Adrenal gland (tissue), 9 donors: ENCODE measurements at regions not wholly inside any gene's neighbourhood (a gene's known extent, or its start where the extent isn't known, plus 50 kb on each side); places are given as distances from the start of the nearest gene placed in this dataset.

Experiments used
- DNase-seq, 7 donors: peaks; one replicate each; pipeline ENCODE4 v3.0.0-alpha.2; 2019 to 2020
- H3K27ac ChIP-seq, 5 donors: fragments of 200-600 bp; sonication (generic) in 4 of 5; 1 replicate in 3 of 5; 2 replicates in 2 of 5; pipeline versions ENCODE4 v1.5.1 to v1.8.0; 2016 to 2020; ENCODE audit warnings: mild to moderate bottlenecking in 1 of 5
- H3K27me3 ChIP-seq: fragments of 200-600 bp; 2 replicates; pipeline ENCODE4 v1.8.0; 2021
- H3K36me3 ChIP-seq, 2 donors: fragments of 200-600 bp; replicated peaks in 1 of 2; 1 replicate in 1 of 2; 2 replicates in 1 of 2; pipeline versions ENCODE4 v1.5.1 to v1.8.0; 2018 to 2022
- H3K4me1 ChIP-seq, 2 donors: fragments of 200-600 bp; replicated peaks in 1 of 2; 1 replicate in 1 of 2; 2 replicates in 1 of 2; pipeline versions ENCODE4 v1.5.1 to v1.8.0; 2018 to 2021
- H3K4me3 ChIP-seq, 4 donors: fragments of 200-600 bp; sonication (generic) in 3 of 4; one replicate each; pipeline ENCODE4 v1.5.1; 2016 to 2018
- H3K9me3 ChIP-seq, 3 donors: fragments of 200-600 bp; sonication (generic) in 1 of 3; replicated peaks in 1 of 3; 1 replicate in 2 of 3; 2 replicates in 1 of 3; pipeline versions ENCODE4 v1.5.1 to v1.8.0; 2016 to 2021
- CTCF ChIP-seq, 6 experiments: fragments of 450-650 bp in 4 of 6; fragments of 200-600 bp in 2 of 6; sonication (generic) in 1 of 6; IDR thresholded peaks; 1 replicate in 5 of 6; 2 replicates in 1 of 6; pipeline versions ENCODE4 v1.5.1 to v1.8.0; 2016 to 2021; ENCODE audit warnings: antibody characterized with exemption in 6 of 6, mild to moderate bottlenecking in 2 of 6, moderate library complexity in 1 of 6
- POLR2A ChIP-seq, 2 donors: fragments of 450-650 bp; IDR thresholded peaks; one replicate each; pipeline ENCODE4 v1.6.1; 2017; ENCODE audit warnings: antibody characterized with exemption in 2 of 2, mild to moderate bottlenecking in 2 of 2, moderate library complexity in 1 of 2
- WGBS, 4 donors: extraction: QIAGEN DNeasy Blood & Tissue Kit in 2 of 4; methylation state at CpG; one replicate each; pipeline versions ENCODE4 v1.1.5 to v1.1.7; 2013 to 2017; 5-methylcytosine and 5-hydroxymethylcytosine counted together
- intact Hi-C, 2 donors: fragments of 100-400 bp; cut with DNase I; formaldehyde crosslinking; loops; one replicate each; pipeline versions ENCODE4 v1.14.1 to v1.15.0; 2022 to 2023
- donor health status: healthy with polysubstance abuse.
- donor health status: Bipolar disorder and iron deficiency.
- donor health status: DM: yes; HTN: yes; CAD: no.
- donor health status: DM: no; HTN: no; CAD: no.
- donor health status: DM: no; HTN: no; CAD: no.

DNA sequence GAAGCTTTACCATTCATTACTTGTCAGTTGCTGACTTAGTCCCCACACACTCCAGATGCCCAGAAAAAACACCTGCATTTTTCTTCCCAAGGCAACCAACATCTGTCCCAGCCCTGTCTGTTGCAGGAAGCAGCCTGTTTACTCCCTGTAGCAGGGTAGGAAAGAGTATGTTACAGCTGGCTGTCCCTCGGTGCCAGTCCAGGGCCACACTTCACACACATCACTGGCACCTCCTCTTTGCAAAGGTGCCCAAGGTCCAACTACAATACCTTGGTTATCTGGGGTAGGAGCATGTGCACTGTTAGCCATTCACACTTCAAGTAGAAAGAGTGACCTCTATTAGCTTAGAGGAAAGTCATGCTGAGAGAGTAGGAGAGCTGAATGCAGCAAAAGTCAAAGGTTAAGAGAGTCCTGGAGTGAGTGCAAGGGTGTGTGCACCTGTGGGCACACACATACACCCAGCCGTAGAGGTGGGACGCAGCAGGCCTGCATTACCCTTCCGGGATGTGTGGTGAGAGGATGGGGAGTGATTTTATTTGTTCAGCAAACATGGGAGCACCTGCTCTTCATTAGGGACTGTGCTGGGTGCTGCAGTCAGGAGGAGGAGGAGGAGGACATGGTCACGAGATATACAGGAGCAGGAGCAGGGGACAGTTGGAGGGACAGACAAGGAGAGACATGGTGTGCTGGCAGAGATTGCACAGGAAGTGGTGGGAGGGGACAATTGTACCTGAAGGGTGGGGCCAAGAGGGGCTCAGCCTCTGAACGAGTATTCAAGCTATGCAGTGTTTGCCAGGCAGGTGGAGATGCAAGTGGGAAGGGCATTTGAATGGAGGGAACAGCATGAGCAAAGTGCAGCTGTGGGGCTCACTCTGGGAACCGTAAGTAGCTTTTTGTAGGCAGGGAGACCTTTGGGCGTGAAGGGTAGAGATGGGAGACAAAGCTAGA lies 69.8 kb downstream of the TSN start:
- intact Hi-C loops: no loop called here
- no peak overlapping the region for H3K27ac ChIP-seq
- no peaks in the 10 kb centered on the region for H3K36me3 ChIP-seq
- no peaks in the 10 kb centered on the region for H3K4me1 ChIP-seq
- WGBS, 4 donors: 66 to 81% (median 79%) methylated on average over 8 of the region's 8 CpGs
- TF ChIP-seq POLR2A (IDR thresholded peaks at IDR 0.05) (no peak), CTCF (IDR thresholded peaks at IDR 0.05) (no peak)
- no peaks in the 10 kb centered on the region for H3K9me3 ChIP-seq
- DNase-seq: no peak
- H3K4me3 ChIP-seq: no peak overlapping the region
- no peaks in the 10 kb centered on the region for H3K27me3 ChIP-seq

DNA sequence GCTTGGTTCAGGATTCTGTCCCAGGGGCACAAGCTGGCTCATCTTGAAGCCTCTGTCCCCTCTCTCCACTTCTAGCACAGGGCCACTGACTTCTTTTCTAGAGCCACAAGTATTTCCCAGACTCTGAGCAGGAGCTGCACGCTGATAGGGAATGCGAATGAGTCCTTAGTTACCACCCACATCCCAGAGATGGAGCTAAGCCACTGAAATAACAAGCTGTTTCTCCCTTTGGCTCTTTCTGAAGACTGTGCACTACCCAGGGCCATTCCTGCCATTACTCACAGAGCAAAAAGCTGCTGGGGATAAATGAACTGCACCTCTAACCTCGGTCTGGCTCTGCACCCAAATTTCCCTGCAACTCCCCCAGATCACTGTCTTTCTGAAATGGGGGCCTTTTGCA lies 70.6 kb downstream of the TSN start:
- intact Hi-C loops: no loop called here
- Histone ChIP-seq H3K9me3 (no peaks in the 10 kb centered on the region), H3K36me3 (no peaks in the 10 kb centered on the region), H3K4me1 (no peaks in the 10 kb centered on the region), H3K27ac (no peak overlapping the region), H3K4me3 (no peak overlapping the region), H3K27me3 (no peaks in the 10 kb centered on the region)
- 39 to 63% (median 59%) methylated on average over 2 to 3 of the region's 3 CpGs for WGBS, 4 donors
- DNase-seq: no peak
- TF ChIP-seq POLR2A (IDR thresholded peaks at IDR 0.05): no peak
- TF ChIP-seq CTCF (IDR thresholded peaks at IDR 0.05): no peak

DNA sequence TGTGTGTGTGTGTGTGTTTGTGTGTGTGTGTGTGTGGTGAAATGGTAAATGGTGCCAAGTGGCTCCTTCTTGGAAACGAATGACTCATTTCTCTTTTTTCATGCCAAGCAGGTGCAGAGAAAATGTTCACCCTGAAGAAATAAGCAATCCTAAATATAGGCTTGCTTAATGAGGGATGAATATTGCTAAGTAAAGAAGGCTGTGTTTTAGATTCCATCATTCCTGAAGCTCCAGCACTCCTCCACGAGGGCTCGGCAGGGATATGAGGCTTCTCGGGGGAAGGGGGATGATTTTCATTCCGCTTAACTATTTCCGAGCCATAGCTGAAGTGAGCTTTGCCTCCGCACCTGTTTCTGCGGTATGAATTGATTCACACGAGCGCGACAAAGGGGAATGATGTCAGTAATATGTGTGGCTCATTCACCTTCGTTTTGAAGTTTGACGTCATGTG lies 72.9 kb downstream of the TSN start:
- no peaks in the 10 kb centered on the region for H3K27me3 ChIP-seq
- no peaks in the 10 kb centered on the region for H3K9me3 ChIP-seq
- H3K36me3 ChIP-seq: no peaks in the 10 kb centered on the region
- no peak overlapping the region for H3K4me3 ChIP-seq
- intact Hi-C loops: no loop called here
- DNase-seq: no peak
- no peak overlapping the region for H3K27ac ChIP-seq
- no peaks in the 10 kb centered on the region for H3K4me1 ChIP-seq
- 53 to 61% (median 57%) methylated on average over 13 of the region's 13 CpGs for WGBS, 4 donors
- TF ChIP-seq CTCF (IDR thresholded peaks at IDR 0.05) (no peak), POLR2A (IDR thresholded peaks at IDR 0.05) (no peak)

GRCh38 chr2:121830809-121831208 lies 75.4 kb downstream of the TSN start:
- TF ChIP-seq CTCF (IDR thresholded peaks at IDR 0.05) (no peak), POLR2A (IDR thresholded peaks at IDR 0.05) (no peak)
- Histone ChIP-seq H3K4me3 (no peak overlapping the region), H3K36me3 (no peaks in the 10 kb centered on the region), H3K27me3 (no peaks in the 10 kb centered on the region), H3K4me1 (no peaks in the 10 kb centered on the region), H3K9me3 (no peaks in the 10 kb centered on the region), H3K27ac (no peak overlapping the region)
- no peak for DNase-seq
- 80 to 96% (median 81%) methylated on average over 1 of the region's 1 CpG for WGBS, 4 donors
- intact Hi-C loops: no loop called here
